ENCODE measurements at regions not wholly inside any gene's neighbourhood (a gene's known extent, or its start where the extent isn't known, plus 50 kb on each side); places are given as distances from the start of the nearest gene placed in this dataset.

DNA sequence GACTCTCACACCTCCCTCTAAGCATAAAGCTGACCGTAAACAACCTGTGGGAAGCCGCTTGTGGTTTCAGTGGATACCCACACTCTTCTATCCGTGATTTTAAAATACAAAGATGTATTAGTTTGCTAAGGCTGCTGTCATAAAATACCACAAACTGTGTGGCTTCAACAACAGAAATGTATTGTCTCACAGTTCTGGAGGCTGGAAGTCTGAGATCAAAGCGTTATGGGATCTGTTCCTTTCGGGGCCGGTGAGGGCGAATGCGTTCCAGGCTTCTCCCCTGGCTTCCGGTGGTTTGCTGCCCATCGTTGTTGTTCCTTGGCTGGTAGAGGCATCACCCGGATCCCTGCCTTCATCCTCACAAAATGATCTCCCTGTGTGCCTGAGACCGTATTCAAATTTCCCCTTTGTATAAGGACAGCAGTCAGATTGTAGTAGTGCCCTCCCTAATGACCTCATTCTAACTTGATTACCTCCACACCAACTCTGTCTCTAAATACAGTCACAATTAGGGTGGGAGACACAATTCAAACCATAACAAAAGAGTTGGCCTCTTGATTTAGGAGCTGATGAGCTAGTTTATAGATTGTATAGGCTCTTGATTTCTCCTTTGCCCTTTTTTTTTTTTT is 210.6 kb upstream of the SOX4 start:
- H3K9me3 Mint-ChIP-seq: no peaks in the 10 kb centered on the region
- Histone ChIP-seq H3K4me1 (ENCODE audit: control insufficient read depth, insufficient read depth, low read length) (no peaks in the 10 kb centered on the region), H3K9me3 (ENCODE audit: control insufficient read depth, low read length) (no peaks in the 10 kb centered on the region), H3K4me3 (ENCODE audit: low read length) (no peak overlapping the region), H3K36me3 (ENCODE audit: control insufficient read depth, insufficient read depth, low read length) (no peaks in the 10 kb centered on the region), H3K9ac (ENCODE audit: extremely low read depth, low read length, poor library complexity, severe bottlenecking) (no peak overlapping the region), H3K27me3 (ENCODE audit: control insufficient read depth, insufficient read depth, low read length, poor library complexity, severe bottlenecking) (no peaks in the 10 kb centered on the region), H3K27ac (ENCODE audit: low read depth, low read length) (peak overlapping the region; percentile 52)
- WGBS, 2 experiments (ENCODE audit: insufficient coverage in 1 of 2, insufficient read length in 1 of 2): 87% methylated on average over 7 to 12 of the region's 12 CpGs
- no peak overlapping the region for H3K27ac Mint-ChIP-seq
- H3K4me3 Mint-ChIP-seq: no peak overlapping the region
- TF ChIP-seq, protein P1, sequence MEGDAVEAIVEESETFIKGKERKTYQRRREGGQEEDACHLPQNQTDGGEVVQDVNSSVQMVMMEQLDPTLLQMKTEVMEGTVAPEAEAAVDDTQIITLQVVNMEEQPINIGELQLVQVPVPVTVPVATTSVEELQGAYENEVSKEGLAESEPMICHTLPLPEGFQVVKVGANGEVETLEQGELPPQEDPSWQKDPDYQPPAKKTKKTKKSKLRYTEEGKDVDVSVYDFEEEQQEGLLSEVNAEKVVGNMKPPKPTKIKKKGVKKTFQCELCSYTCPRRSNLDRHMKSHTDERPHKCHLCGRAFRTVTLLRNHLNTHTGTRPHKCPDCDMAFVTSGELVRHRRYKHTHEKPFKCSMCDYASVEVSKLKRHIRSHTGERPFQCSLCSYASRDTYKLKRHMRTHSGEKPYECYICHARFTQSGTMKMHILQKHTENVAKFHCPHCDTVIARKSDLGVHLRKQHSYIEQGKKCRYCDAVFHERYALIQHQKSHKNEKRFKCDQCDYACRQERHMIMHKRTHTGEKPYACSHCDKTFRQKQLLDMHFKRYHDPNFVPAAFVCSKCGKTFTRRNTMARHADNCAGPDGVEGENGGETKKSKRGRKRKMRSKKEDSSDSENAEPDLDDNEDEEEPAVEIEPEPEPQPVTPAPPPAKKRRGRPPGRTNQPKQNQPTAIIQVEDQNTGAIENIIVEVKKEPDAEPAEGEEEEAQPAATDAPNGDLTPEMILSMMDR (conservative IDR thresholded peaks at IDR 0.05): no peak
- DNase-seq: peak; percentile 45
- H3K36me3 Mint-ChIP-seq (ENCODE audit: low read depth): no peaks in the 10 kb centered on the region
- peaks cover 31% of the 10 kb centered on the region for H3K4me1 Mint-ChIP-seq
- H3K27me3 Mint-ChIP-seq (ENCODE audit: insufficient read depth): peaks cover 1% of the 10 kb centered on the region

DNA sequence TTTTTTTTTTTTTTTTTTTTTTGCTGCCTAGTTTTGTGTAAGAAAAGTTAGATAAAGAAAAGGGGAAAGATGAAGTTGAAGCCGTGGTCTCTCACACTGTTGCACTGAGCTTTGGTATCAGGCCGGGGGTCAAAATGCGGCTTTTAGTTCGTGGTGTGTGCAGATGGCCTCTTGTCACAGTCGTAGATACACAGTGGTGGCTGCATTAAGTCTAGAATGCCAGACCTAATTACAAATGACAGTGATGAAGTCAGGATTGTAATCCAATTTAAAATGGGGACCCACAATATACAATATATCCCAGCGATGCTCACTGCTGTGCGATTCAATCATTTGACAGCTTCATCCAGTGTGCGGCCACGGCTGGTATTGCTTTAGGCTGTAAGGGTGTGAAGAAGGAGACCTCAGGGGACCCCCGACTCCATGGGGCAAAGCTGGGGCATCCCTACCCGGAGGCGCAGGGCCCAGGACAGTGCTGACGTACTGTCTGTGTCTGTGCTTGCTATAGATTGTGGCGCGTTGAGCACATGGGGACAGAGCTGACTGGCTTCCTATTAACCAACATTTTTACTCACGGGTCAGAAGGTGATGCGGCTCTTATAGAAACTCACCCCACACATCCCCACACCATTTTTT is 210.0 kb upstream of the SOX4 start:
- WGBS, 2 experiments (ENCODE audit: insufficient coverage in 1 of 2, insufficient read length in 1 of 2): 90 to 97% methylated on average over 11 to 17 of the region's 17 CpGs

DNA sequence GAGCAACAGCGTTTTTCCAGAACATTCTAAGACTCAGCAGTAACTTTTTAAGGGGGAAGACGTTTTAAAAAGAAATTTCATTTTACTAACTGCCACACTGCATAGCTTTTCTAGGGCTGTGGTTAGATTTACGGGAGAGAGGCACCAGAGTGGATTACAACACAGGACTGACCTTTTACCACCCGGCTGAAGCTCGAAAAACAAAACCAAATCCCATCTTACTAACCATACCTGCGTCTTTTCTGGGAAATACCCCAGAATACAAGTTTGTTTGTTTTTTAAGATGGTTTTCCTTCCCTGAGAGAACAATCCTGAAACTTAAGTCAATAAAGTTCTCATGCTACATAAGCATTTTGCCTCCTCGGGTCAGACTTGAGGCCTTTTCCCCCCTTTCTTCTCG is 209.3 kb upstream of the SOX4 start:
- TF ChIP-seq, protein P1 (conservative IDR thresholded peaks at IDR 0.05): no peak
- no peaks in the 10 kb centered on the region for H3K36me3 ChIP-seq (ENCODE audit: control insufficient read depth, insufficient read depth, low read length)
- Mint-ChIP-seq H3K27me3 (ENCODE audit: insufficient read depth) (no peaks in the 10 kb centered on the region), H3K9me3 (no peaks in the 10 kb centered on the region), H3K4me3 (no peak overlapping the region), H3K36me3 (ENCODE audit: low read depth) (no peaks in the 10 kb centered on the region), H3K27ac (no peak overlapping the region), H3K4me1 (peaks cover 30% of the 10 kb centered on the region)
- peak overlapping the region; percentile 52 for H3K27ac ChIP-seq (ENCODE audit: low read depth, low read length)
- no peaks in the 10 kb centered on the region for H3K27me3 ChIP-seq (ENCODE audit: control insufficient read depth, insufficient read depth, low read length, poor library complexity, severe bottlenecking)
- WGBS, 2 experiments (ENCODE audit: insufficient coverage in 1 of 2, insufficient read length in 1 of 2): 72 to 76% methylated on average over 3 to 8 of the region's 8 CpGs
- no peaks in the 10 kb centered on the region for H3K9me3 ChIP-seq (ENCODE audit: control insufficient read depth, low read length)
- no peak overlapping the region for H3K4me3 ChIP-seq (ENCODE audit: low read length)
- no peak for DNase-seq
- no peak overlapping the region for H3K9ac ChIP-seq (ENCODE audit: extremely low read depth, low read length, poor library complexity, severe bottlenecking)
- H3K4me1 ChIP-seq (ENCODE audit: control insufficient read depth, insufficient read depth, low read length): no peaks in the 10 kb centered on the region

More for the DNA sequence above, 210.0 kb upstream of the SOX4 start:
- Histone ChIP-seq H3K36me3 (ENCODE audit: control insufficient read depth, insufficient read depth, low read length) (no peaks in the 10 kb centered on the region), H3K27me3 (ENCODE audit: control insufficient read depth, insufficient read depth, low read length, poor library complexity, severe bottlenecking) (no peaks in the 10 kb centered on the region), H3K4me1 (ENCODE audit: control insufficient read depth, insufficient read depth, low read length) (no peaks in the 10 kb centered on the region), H3K4me3 (ENCODE audit: low read length) (no peak overlapping the region), H3K27ac (ENCODE audit: low read depth, low read length) (peak overlapping the region; percentile 52), H3K9me3 (ENCODE audit: control insufficient read depth, low read length) (no peaks in the 10 kb centered on the region), H3K9ac (ENCODE audit: extremely low read depth, low read length, poor library complexity, severe bottlenecking) (no peak overlapping the region)
- Mint-ChIP-seq H3K9me3 (no peaks in the 10 kb centered on the region), H3K27ac (no peak overlapping the region), H3K27me3 (ENCODE audit: insufficient read depth) (peaks cover 1% of the 10 kb centered on the region), H3K4me3 (no peak overlapping the region), H3K4me1 (peaks cover 30% of the 10 kb centered on the region), H3K36me3 (ENCODE audit: low read depth) (no peaks in the 10 kb centered on the region)
- DNase-seq: peak; percentile 46
- TF ChIP-seq, protein P1 (conservative IDR thresholded peaks at IDR 0.05): no peak

Measured in endodermal cell (in vitro differentiated cells).